ENCODE measurements at regions not wholly inside any gene's neighbourhood (a gene's known extent, or its start where the extent isn't known, plus 50 kb on each side); places are given as distances from the start of the nearest gene placed in this dataset.
"Not testable (repeated sequence)": the region's sequence is repeated elsewhere in the genome, so short reads cannot be mapped to it uniquely, and the experiment has no call there.

GRCh38 chrX:110966091-110966454 lies 129.9 kb upstream of the PAK3 start:
- FAIRE-seq = no peak
- no peak for DNase-seq (ENCODE audit: insufficient read length, low spot score)

- FAIRE-seq (no peak), DNase-seq (ENCODE audit: insufficient read length, low spot score) (no peak)
Measured at GRCh38 chrX:110965409-110966090, 130.4 kb upstream of the PAK3 start.

- no peak for DNase-seq (ENCODE audit: insufficient read length, low spot score)
- FAIRE-seq = no peak
Measured at GRCh38 chrX:110964786-110965185, 131.2 kb upstream of the PAK3 start.

- DNase-seq (ENCODE audit: insufficient read length, low spot score) (no peak), FAIRE-seq (no peak)
Measured at GRCh38 chrX:110962451-110962850, 133.5 kb upstream of the PAK3 start.

- DNase-seq (ENCODE audit: insufficient read length, low spot score) = no peak
- FAIRE-seq = no peak
Measured at GRCh38 chrX:110955706-110956105, 140.3 kb upstream of the PAK3 start.

GRCh38 chrX:110954428-110955100 lies 141.4 kb upstream of the PAK3 start:
- DNase-seq (ENCODE audit: insufficient read length, low spot score) (no peak), FAIRE-seq (no peak)

- FAIRE-seq = no peak
Measured at GRCh38 chrX:110951472-110952269, 144.3 kb upstream of the PAK3 start.

GRCh38 chrX:110944751-110945675 lies 149.4 kb upstream of the CHRDL1 start:
- DNase-seq (ENCODE audit: insufficient read length, low spot score) = no peak
- FAIRE-seq = no peak

More at GRCh38 chrX:110951472-110952269, 144.3 kb upstream of the PAK3 start:
- no peak for DNase-seq (ENCODE audit: insufficient read length, low spot score)

- DNase-seq (ENCODE audit: insufficient read length, low spot score) = no peak
- no peak for FAIRE-seq
Measured at GRCh38 chrX:110944311-110944750, 148.7 kb upstream of the CHRDL1 start.

GRCh38 chrX:110941906-110942305 lies 146.3 kb upstream of the CHRDL1 start:
- DNase-seq (ENCODE audit: insufficient read length, low spot score) (no peak), FAIRE-seq (no peak)

- DNase-seq (ENCODE audit: insufficient read length, low spot score) (no peak), FAIRE-seq (no peak)
Measured at GRCh38 chrX:110938977-110939732, 143.5 kb upstream of the CHRDL1 start.

- DNase-seq (ENCODE audit: insufficient read length, low spot score) (no peak), FAIRE-seq (no peak)
Measured at GRCh38 chrX:110924871-110925270, 129.3 kb upstream of the CHRDL1 start.

- FAIRE-seq (peak; percentile 66), DNase-seq (ENCODE audit: insufficient read length, low spot score) (no peak)
Measured at GRCh38 chrX:110920991-110921390, 125.4 kb upstream of the CHRDL1 start.

- FAIRE-seq (no peak), DNase-seq (ENCODE audit: insufficient read length, low spot score) (no peak)
Measured at GRCh38 chrX:110915570-110915969, 120.0 kb upstream of the CHRDL1 start.

- FAIRE-seq (no peak), DNase-seq (ENCODE audit: insufficient read length, low spot score) (no peak)
Measured at GRCh38 chrX:110915111-110915510, 119.5 kb upstream of the CHRDL1 start.

GRCh38 chrX:110914281-110914680 lies 118.7 kb upstream of the CHRDL1 start:
- FAIRE-seq = no peak
- DNase-seq (ENCODE audit: insufficient read length, low spot score) = no peak

GRCh38 chrX:110904747-110905146 lies 109.1 kb upstream of the CHRDL1 start:
- not testable (repeated sequence) for FAIRE-seq; DNase-seq (ENCODE audit: insufficient read length, low spot score)

- DNase-seq (ENCODE audit: insufficient read length, low spot score) = no peak
- FAIRE-seq = no peak
Measured at GRCh38 chrX:110881971-110882370, 86.4 kb upstream of the CHRDL1 start.

- no peak for FAIRE-seq
- no peak for DNase-seq (ENCODE audit: insufficient read length, low spot score)
Measured at GRCh38 chrX:110877326-110877725, 81.7 kb upstream of the CHRDL1 start.

- FAIRE-seq = no peak
- DNase-seq (ENCODE audit: insufficient read length, low spot score) = no peak
Measured at GRCh38 chrX:110871839-110872238, 76.2 kb upstream of the CHRDL1 start.

Data from GM19239 (cell line).